GM19467 (cell line): ENCODE measurements at regions not wholly inside any gene's neighbourhood (a gene's known extent, or its start where the extent isn't known, plus 50 kb on each side); places are given as distances from the start of the nearest gene placed in this dataset.

ENCODE experiments used
- ATAC-seq: cut with Tn5 transposase; IDR thresholded peaks from one replicate; pipeline ENCODE4 v1.9.1; 2021; ENCODE audit warnings: mild to moderate bottlenecking, moderate library complexity; ENCODE audit not compliant: unreplicated experiment

DNA sequence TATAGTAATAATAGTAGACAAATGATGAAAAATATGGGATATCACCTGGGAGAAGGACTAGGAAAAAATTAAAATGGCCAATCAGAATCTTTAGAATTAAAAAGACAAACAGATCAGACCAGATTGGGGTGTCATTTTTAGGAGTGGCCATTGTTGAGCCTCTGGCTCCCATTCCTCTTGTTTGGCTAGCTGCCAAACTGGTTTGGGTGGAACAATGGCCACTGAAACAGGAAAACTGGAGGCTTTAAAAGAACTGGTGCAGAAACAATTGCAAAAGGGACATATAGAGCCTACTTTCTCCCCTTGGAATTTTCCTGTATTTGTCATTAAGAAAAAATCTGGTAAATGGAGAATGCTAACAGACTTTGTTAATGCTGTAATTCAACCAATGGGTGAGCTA is 294.8 kb upstream of the DKK2 start:
- no peak for ATAC-seq

DNA sequence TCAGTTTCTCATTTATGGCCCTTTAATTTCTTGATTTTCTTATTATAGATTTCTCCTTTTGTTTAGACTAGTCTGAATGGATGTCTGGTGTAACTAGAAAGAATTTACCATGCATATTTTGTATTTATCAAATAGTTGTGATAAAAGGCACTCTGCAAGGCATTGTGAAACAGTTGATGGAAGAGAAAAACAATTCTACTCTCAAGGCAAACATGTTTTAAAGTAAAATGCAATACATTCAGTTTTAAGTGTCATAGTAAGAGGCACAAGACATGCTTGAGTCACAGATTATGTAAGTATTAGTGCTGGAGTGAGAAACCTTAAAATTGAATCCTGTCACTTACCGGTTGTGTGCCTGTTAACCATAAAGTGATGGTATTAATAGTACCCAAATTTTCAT is 283.3 kb upstream of the DKK2 start:
- ATAC-seq: no peak

DNA sequence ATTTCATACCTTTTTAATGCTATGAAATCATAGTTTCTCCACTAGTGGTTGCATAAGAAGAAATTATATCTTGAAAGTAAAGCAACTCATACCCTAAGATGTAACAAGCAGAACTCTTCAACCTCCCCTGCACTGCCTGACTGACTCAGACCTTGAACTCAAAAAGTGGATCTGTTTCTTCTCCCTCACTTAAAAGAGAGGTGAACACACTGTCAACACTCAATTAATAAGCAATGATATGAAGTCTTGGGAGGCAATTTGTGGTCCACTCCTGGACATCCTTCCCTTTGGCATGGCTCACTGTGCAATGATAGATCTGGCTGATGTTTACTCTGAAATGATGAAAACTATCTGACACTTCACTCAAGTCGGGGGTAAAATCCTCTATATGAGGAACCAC is 282.0 kb upstream of the DKK2 start:
- ATAC-seq: no peak

DNA sequence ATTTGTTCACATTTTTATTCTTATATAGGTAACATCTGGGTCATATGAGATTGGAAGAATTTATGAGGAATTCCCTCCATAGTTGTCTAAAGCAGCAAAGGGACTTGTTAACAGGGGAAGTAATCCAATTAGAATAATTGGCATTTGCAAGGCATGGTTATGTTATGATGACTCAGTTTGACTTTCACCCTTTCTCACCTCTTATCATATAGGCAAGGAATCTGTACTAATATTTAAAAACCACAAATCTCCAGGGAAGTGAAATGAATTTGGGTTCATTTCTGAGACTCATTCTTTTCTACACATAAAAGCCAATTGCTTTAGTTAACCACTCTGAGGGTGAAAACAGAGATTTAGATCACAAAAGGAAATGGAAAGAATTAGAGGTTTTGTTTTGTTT is 281.5 kb upstream of the DKK2 start:
- no peak for ATAC-seq

DNA sequence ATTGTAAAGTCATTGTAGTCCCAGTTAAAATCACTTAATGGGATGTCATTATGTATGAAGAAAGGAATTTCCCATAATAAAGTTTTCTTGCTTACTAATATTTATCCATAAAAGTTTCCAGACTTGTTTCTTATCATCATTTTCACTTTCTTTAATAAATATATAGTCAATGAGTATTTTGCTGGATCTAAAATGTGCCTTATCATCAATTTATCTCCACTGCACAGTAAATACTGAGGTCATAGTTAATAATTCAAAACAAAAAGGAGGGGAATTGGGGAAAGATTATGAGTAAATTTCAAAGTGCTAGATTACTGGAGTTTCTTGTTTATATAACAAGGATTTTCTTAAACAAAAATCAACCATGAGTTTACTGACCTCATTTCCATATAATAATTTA is 279.5 kb upstream of the DKK2 start:
- no peak for ATAC-seq

DNA sequence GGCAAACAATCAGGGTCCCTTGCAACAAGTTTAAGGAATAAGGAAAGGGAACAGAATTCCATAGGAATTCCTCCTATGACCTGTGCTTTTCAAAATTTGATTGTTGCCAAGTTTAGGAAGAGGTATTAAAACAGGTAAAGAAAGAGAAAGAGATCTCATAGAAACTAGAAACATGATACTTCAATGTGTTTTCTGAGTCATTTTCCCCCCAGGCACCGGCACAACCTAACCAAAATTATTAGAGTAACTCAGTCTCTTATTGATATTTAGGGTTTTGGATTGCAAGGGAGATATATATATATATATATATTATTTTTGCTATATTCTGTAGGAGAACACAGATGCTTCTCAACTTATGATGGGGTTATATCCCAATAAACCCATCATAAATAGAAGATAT is 278.0 kb upstream of the DKK2 start:
- ATAC-seq: no peak

DNA sequence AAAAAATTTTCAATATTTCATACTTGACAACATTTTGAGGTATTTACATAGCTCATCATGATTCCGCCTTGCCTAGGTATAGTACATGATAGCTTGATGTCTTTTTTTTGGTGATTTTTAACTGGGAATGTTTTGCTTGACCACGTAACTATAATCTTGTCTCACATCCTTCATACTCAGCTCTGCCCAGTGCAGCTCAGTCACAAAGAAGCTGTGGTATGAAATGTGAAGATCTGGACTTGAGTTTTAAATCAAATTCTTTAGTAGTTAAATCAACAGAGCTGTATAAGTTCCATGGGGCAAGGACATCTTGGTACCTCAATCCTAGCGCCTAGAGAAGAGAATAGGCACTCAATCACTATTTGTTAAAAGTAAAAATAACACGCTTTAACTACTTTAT is 276.3 kb upstream of the DKK2 start:
- ATAC-seq: no peak

DNA sequence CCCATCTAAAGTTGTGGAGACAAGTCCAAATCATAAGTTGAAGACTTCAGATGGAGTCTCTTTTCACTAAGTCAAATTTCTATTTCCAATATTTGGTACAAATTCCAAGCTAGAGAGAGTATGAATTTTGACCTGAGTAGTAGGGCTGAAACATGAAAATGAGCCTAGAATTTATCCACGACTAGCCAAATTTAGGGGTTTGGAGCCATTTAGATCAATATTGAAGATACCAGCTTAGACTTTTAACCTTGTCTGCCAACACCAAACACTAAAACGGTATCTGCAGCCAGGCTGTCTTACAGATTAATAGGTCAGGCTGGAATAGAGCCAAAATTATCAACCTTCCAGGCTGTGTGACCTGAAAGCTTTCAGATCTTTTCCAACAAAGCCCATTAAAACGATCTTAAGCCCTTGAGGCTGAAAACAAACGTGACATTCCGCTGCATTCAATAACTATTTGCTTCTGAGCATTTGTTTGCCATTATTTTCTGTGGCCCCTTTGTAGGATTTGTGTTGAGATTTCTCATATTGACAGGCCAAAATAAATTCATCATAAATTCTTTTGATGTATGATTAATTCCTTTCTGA is 268.7 kb upstream of the DKK2 start:
- no peak for ATAC-seq

DNA sequence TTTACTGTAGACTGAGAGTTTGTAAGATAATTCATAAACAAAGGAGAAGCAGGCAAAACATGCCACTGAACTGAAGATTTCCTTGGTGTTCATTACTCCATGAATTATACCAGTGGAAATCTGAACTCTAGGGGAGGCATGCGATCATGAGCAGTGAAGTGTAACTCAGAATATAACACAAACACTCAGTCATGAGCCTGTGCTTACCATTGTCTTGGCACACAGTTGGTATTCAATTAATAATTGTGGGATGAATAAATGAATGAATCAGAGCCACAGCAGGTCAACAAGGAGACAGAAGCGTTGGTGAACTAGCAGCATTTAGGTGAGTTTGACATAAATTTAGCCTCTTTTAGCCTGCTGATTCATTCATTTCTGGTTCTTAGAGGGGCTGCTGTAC is 263.5 kb upstream of the DKK2 start:
- no peak for ATAC-seq

DNA sequence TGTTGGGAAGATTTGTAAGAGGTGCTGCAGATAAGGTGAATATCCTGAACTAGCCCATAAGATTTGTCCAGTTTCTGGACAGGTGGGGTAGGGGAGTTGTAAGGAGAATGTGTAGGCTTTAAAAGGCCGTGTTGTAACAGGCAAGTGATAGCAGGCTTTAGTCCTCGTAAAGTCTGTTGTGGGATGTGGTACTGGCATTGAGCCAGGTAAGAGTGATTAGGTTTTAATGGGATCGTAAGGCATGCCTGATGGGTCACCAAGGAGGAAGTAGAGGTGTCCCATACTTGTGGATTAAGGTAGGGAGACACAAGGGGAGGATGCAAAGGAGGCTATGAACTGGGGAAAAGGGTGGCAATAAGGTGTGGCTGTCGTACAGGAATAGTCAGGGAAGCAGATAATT is 256.9 kb upstream of the DKK2 start:
- ATAC-seq: no peak

DNA sequence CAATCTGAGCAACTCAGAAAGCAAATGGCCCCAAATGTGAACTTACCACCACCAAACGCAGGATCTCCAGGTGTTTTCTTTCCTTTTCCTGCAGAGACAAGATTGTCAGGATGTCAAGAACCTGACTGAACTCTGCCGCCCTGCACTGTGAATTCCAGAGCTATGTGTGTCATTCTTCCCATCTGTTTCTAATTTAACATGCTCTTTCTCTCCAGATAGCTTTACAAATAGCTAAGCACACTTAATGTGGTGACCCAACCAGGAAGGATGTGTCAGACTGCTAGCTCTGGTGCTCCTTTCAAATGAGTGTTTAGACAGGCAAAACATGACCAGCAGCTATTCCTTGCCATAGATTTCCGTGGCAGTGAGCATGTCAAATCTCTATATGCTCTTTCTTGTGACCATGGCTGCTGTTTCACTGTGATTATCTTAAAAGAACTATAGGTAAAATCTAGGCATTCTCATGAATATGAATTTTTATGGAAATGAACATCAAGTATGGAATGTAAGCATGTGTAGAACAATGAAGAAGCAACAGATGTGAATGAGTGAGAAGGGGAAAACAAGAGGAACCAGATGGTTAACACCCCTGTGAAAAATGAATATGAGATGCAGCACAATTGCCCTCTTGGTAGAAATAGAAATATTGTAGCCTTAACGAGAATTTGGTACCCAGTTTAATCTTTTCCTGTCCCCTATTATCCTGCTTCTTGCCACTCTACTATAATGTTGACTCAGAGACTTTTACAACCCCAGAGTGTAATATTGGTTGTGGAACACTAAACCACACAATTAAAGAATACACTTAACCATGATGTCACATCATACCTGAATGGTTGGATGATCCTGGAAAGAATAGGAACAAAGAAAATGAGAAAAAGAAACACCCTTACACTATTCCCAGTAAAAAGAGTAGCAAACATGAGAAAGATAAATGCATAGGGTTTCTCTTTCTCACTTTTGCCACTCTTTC is 247.8 kb upstream of the DKK2 start:
- no peak for ATAC-seq

DNA sequence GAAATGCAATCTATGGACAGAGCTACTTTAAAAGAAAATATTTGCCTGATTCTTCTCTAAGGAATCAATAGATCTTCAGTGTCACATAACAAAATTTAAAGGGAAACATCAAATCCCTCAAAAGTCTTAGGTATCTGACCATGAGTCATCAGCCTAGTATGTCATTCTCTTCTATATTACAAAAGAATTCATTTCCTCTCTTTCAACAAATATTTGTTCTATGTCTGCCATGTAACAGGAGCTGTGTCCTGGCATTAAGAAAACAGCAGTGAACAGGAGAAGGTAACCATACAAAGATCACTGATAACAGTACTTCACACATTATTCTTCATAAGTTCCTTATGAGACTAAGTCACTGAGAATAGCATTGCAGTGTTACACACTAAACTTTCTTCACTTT is 243.6 kb upstream of the DKK2 start:
- no peak for ATAC-seq

DNA sequence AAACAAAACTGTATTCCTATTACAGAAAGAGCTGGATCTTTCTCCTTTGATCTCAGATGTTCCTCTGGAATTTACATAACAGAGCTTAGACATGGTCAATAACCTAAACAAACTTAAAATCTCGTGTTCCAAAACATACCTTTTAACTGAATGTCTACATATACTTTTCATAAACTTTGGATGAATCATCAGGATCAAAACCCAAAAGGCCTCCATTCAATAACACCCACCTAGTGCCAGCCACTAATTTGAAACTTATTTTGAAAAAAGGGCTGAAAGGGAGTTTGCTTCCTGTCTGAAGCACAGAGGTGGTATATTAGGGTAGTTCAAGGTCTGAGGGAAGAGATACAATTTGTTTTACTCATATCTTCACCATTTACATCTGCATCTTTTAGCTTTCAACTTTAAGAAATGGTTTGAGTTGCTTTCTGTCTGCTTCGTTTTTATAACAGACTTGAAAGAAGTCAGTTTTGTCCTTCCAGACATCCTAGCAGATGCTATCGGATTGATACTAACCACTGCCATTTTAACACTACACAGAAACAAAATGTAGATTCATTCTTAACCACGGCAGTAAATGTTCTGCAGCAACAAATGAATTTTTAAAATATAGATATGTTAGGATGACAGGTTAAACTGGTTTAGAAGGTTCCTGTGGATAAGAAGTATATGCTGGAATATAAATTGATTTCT is 242.8 kb upstream of the DKK2 start:
- ATAC-seq: no peak

DNA sequence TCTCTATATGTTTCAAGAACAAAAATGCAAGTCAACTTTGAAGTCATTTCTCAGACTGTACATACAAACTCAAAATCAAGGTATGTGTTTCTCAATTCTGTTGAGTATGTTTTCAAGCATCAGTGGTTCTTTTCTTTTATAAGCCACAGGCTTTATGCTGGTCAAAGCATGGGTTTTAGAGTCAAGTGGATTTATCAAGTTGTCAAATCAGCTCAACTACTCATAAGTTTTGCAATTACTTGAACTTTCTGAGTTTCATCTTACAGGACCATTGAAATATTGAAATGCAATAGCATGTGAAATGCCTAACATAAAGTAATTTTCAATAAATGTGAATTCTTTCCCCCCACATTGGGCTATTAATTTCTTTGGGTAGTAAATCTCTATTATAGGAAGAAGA is 239.9 kb upstream of the DKK2 start:
- no peak for ATAC-seq

DNA sequence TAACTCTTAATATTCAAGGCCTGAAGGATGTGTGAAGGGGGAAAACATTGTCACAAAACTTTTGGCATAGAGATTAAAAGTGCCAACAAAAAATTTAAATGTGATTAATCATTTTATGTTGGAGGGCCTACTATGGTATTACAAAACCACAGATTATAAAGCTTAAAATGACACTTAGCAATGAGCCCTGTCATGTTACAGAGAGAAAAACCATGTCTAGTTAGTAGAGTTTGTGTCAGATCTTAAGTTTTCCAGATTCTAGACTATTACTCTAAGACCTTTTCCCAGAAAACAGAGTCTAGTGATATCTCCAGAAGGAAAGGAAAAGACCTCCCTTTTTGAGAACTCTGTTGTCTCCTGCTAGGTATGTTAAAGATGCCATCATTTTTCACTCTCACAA is 239.1 kb upstream of the DKK2 start:
- ATAC-seq: no peak

DNA sequence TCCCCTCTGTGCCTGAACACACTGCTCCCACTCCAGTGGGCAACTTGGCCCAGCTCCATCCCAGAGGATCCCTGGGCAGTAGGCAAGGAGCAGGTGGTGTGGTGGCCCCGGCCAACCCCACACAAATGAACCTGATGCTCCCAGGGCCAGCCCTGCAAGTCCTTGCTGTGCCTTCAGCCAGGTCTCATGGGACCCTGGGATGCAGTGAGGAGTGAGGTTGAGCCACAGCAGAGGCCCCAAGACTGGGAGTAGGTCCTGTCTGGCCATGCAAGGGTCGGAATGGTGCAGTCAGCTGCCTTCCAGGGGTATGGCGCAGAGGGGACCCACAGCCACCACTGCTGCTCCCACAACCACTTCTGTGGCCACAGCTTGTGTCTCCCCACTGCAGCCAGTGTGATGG is 234.5 kb upstream of the DKK2 start:
- no peak for ATAC-seq

DNA sequence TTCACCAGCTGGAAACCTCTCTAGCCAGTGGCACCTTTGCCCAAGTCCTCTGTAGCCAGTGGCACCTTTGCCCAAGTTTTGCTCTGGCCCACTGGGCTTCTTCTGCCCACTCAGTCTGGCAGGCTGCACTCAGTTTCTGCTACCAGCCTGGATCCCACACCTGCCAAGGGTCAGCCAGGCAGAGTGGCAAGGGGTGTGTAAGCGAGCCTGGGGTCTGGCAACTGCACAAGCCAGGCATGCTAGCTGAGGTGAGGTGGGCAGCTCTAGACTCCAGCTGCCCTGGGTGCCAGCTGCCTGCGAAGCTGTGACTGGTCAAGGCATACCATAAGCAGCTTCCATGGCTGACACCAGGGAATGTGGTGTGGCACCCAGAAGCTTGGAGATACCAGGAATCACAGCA is 233.1 kb upstream of the DKK2 start:
- ATAC-seq: no peak

DNA sequence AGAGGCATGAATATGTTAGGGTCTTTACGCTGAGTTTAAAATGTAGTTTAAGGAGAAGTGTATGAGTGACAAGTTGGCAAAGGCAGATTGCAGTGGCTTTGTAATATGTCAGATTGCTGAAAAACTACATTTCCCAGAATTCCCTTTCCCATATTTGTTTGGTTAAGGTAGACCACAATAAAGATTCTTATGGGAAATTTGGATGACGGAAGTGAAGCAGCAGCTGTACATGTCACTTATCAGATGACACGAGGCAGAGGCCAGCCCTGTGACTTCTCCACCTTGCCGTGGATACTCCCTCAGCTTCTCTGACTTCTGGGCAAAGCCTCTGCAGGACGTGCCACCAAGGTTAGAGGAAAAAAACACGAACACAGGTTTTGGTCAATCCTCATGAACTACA is 229.7 kb upstream of the DKK2 start:
- ATAC-seq: no peak

DNA sequence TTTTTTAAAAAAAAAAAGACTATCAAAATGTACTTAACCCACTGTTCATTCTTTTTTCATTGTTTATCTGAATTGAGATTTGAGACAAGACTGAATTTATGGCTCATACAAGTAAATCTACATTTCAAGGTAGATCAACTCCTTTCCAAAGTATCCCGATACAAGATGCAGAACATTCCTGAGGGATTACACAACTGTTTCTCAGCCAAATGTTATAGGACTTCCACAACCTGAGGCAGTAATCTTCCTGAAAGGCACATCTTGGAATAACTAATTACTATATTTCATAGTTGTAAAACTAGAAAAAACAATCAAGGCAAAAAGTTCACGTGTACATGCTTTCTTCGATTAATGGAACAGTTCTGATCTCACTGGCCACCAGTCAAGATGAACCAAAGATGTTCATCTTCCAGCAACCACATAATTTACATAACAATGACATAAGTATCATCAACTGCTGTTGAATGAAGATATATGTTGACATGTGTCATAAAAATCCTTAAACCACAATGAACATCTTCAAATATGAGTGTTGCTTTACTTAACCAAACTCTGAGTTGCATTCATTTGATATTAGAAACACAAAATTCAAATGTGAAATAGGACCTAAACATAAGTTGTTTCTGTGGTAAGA is 225.2 kb upstream of the DKK2 start:
- no peak for ATAC-seq

DNA sequence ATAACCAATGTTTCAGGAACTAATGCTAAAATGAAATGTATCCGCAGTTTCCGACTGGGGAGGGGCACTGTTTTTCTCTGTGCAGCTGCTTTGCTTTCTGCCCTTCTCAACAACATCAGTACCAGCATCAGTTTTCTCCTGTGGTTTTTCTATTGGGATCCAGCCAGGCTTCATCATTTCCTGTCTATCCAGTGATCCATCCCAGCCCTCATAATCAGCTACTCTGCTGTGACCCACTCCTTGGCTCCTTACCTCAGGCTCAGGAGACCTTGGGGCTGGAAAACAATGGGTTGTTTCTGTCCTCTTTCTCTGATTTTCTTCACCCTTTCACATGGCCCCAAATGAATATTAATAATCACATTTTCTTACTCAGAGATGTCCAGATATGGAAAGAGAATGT is 222.2 kb upstream of the DKK2 start:
- ATAC-seq: no peak

DNA sequence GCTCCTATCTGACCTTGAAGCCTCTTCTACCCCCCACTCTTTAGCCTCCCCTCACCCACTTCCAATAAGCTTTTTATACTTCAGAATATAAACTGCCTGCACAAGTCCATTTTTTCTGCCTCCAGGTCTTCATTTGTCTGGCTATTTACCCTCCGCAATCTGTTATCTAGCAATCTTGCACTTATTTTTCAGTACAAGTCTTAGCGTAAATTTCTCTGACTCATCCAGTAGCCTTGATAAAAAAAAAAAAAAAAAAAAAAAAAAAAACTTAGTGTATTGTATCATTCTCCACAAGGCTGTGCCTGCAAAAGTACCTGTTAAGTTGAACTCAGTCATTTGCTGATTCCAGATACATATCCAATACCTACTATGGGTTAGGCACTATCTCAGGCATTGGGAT is 219.5 kb upstream of the DKK2 start:
- ATAC-seq: no peak

DNA sequence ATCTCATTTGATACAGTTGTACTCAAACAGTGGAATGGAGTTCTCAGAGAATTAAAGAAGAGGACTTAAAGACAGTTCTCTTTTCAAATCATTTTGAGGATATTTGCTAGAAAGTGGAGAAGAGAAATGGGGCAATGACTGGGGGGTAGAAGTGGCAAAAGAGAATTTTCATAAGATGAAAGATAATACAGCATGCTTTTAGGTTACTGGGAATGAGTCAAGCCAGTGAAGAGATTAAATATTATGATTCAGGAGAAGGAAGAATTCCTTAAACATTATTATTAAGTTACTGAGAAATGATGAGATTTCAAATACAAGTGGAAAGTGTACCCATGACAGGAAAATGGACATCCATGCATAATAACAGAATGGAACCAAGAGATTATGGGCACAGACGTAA is 219.0 kb upstream of the DKK2 start:
- ATAC-seq: no peak
